ENCODE measurements at regions not wholly inside any gene's neighbourhood (a gene's known extent, or its start where the extent isn't known, plus 50 kb on each side); places are given as distances from the start of the nearest gene placed in this dataset.

DNA sequence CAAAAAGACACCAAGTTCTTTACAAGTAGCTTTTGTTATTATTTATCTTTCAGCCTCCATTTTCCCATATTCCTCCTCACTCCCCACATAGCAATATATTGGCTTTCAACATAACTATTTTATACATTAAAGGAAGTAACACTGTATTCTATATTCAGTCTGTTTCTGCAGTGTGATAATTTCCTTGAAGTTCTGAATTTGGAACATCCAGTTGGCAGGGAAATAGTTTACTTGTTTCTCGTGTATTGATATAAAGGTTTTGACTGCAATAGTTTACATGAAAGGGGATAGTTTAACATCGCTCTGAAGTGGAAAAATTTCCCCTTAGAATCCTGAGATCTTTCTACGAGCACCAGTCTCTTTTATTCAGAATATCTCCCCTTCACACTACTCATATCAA, 341.5 kb upstream of the ANO3 start:
- CTCF ChIA-PET, result interaction anchor here (0.5 kb wide), 1 partner anchor 339 kb away, joined by 5 read pairs; no protein-coding TSS in a partner anchor
- Histone ChIP-seq H3K27ac (ENCODE audit: low read length) (no peak overlapping the region), H3K4me1 (ENCODE audit: control insufficient read depth, insufficient read depth, low read length) (no peaks in the 10 kb centered on the region), H3K27me3 (ENCODE audit: control insufficient read depth, insufficient read depth, low read length) (no peaks in the 10 kb centered on the region), H3K9me3 (ENCODE audit: control insufficient read depth, insufficient read depth, low read depth, low read length) (no peaks in the 10 kb centered on the region), H3K4me3 (ENCODE audit: low read depth in 2 of 2, low read length in 2 of 2) (no peak overlapping the region), H3K36me3 (ENCODE audit: control insufficient read depth, insufficient read depth, low read length) (no peaks in the 10 kb centered on the region)
- TF ChIP-seq, protein P1, sequence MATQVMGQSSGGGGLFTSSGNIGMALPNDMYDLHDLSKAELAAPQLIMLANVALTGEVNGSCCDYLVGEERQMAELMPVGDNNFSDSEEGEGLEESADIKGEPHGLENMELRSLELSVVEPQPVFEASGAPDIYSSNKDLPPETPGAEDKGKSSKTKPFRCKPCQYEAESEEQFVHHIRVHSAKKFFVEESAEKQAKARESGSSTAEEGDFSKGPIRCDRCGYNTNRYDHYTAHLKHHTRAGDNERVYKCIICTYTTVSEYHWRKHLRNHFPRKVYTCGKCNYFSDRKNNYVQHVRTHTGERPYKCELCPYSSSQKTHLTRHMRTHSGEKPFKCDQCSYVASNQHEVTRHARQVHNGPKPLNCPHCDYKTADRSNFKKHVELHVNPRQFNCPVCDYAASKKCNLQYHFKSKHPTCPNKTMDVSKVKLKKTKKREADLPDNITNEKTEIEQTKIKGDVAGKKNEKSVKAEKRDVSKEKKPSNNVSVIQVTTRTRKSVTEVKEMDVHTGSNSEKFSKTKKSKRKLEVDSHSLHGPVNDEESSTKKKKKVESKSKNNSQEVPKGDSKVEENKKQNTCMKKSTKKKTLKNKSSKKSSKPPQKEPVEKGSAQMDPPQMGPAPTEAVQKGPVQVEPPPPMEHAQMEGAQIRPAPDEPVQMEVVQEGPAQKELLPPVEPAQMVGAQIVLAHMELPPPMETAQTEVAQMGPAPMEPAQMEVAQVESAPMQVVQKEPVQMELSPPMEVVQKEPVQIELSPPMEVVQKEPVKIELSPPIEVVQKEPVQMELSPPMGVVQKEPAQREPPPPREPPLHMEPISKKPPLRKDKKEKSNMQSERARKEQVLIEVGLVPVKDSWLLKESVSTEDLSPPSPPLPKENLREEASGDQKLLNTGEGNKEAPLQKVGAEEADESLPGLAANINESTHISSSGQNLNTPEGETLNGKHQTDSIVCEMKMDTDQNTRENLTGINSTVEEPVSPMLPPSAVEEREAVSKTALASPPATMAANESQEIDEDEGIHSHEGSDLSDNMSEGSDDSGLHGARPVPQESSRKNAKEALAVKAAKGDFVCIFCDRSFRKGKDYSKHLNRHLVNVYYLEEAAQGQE (IDR thresholded peaks at IDR 0.05; ENCODE audit: insufficient read depth in 1 of 2, low read depth in 2 of 2, low read length in 1 of 2), result no peak
- TF ChIP-seq TCF7L2 (IDR thresholded peaks at IDR 0.05; ENCODE audit: low read depth, low read length) (no peak), POLR2AphosphoS5 (IDR thresholded peaks at IDR 0.05; ENCODE audit: low read depth, low read length) (no peak), SIN3A (IDR thresholded peaks at IDR 0.05; ENCODE audit: borderline replicate concordance, insufficient read depth, low read depth, low read length) (no peak)
- TF ChIP-seq, protein P2, sequence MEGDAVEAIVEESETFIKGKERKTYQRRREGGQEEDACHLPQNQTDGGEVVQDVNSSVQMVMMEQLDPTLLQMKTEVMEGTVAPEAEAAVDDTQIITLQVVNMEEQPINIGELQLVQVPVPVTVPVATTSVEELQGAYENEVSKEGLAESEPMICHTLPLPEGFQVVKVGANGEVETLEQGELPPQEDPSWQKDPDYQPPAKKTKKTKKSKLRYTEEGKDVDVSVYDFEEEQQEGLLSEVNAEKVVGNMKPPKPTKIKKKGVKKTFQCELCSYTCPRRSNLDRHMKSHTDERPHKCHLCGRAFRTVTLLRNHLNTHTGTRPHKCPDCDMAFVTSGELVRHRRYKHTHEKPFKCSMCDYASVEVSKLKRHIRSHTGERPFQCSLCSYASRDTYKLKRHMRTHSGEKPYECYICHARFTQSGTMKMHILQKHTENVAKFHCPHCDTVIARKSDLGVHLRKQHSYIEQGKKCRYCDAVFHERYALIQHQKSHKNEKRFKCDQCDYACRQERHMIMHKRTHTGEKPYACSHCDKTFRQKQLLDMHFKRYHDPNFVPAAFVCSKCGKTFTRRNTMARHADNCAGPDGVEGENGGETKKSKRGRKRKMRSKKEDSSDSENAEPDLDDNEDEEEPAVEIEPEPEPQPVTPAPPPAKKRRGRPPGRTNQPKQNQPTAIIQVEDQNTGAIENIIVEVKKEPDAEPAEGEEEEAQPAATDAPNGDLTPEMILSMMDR (IDR thresholded peaks at IDR 0.05), result no peak
- no TSS peak for BruUV-seq (replicated peaks)
- in situ Hi-C loops (cut with HindIII; ENCODE audit: low pct_unique_long_range_greater_than_20kb, low sequenced_read_pairs), result no loop called here
- DNase-seq (ENCODE audit: low read depth, low spot score) (no peak), ATAC-seq (no peak)
- POLR2A ChIA-PET, result no interaction called here
- intact Hi-C loops (cut with micrococcal nuclease; ENCODE audit: unreplicated experiment), result no loop called here

DNA sequence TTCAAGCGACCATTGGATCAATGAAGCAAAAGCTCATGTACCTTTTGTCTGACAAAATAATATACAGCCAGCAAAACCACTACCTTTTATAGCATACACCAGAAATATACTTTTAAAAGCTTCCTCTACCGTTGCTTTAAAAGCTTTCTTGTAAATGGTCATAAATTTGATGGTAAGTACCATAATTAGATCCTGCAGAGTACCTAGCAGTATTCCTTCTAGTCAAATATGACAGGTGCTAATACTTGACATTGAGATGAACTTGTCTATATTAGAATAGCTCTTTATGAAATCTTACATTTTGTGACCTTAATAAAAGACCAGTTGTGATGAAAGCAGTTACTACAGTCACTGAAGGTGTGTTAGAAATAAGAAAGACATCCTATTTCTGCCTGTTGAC, 340.5 kb upstream of the ANO3 start:
- H3K36me3 ChIP-seq (ENCODE audit: control insufficient read depth, insufficient read depth, low read length), result no peaks in the 10 kb centered on the region
- intact Hi-C loops (cut with micrococcal nuclease; ENCODE audit: unreplicated experiment), result no loop called here
- no peaks in the 10 kb centered on the region for H3K27me3 ChIP-seq (ENCODE audit: control insufficient read depth, insufficient read depth, low read length)
- no peak overlapping the region for H3K27ac ChIP-seq (ENCODE audit: low read length)
- BruUV-seq (replicated peaks), result no TSS peak
- no peaks in the 10 kb centered on the region for H3K9me3 ChIP-seq (ENCODE audit: control insufficient read depth, insufficient read depth, low read depth, low read length)
- no peak for DNase-seq (ENCODE audit: low read depth, low spot score)
- no peaks in the 10 kb centered on the region for H3K4me1 ChIP-seq (ENCODE audit: control insufficient read depth, insufficient read depth, low read length)
- POLR2A ChIA-PET, result no interaction called here
- no peak overlapping the region for H3K4me3 ChIP-seq (ENCODE audit: low read depth in 2 of 2, low read length in 2 of 2)
- TF ChIP-seq SIN3A (IDR thresholded peaks at IDR 0.05; ENCODE audit: borderline replicate concordance, insufficient read depth, low read depth, low read length) (no peak), TCF7L2 (IDR thresholded peaks at IDR 0.05; ENCODE audit: low read depth, low read length) (no peak), POLR2AphosphoS5 (IDR thresholded peaks at IDR 0.05; ENCODE audit: low read depth, low read length) (no peak)
- TF ChIP-seq, protein P1 (IDR thresholded peaks at IDR 0.05; ENCODE audit: insufficient read depth in 1 of 2, low read depth in 2 of 2, low read length in 1 of 2), result no peak
- TF ChIP-seq, protein P2 (IDR thresholded peaks at IDR 0.05), result no peak
- CTCF ChIA-PET, result interaction anchor here (0.6 kb wide), 1 partner anchor 1192 kb away, joined by 3 read pairs; no protein-coding TSS in a partner anchor
- ATAC-seq, result no peak
- in situ Hi-C loops (cut with HindIII; ENCODE audit: low pct_unique_long_range_greater_than_20kb, low sequenced_read_pairs), result no loop called here
